ENCODE measurements at regions not wholly inside any gene's neighbourhood (a gene's known extent, or its start where the extent isn't known, plus 50 kb on each side); places are given as distances from the start of the nearest gene placed in this dataset.
A peak's percentile ranks its signal among the peaks of the same experiment; 100 is the strongest.
"Not testable (repeated sequence)": the region's sequence is repeated elsewhere in the genome, so short reads cannot be mapped to it uniquely, and the experiment has no call there.

DNA sequence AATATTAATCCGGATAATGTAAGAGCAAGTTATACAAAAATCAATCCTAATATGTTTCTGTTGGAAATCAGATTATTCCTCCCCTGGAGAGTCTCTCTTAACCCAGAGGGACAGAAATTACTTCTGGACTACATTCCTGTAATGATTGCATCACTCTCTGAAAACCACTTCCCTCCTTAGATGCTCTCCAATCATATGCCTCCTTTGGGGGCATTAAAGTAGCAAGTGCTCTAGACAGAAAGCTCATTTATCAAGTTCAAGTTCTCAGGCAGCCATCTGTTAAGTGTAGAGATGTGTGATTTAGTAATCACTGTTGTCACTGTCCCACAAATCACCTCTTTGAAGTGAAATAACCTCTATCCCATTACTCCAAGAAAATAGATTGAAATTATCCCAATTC, 247.1 kb downstream of the SLCO4C1 start:
- DNase-seq (ENCODE audit: low spot score) = no peak

DNA sequence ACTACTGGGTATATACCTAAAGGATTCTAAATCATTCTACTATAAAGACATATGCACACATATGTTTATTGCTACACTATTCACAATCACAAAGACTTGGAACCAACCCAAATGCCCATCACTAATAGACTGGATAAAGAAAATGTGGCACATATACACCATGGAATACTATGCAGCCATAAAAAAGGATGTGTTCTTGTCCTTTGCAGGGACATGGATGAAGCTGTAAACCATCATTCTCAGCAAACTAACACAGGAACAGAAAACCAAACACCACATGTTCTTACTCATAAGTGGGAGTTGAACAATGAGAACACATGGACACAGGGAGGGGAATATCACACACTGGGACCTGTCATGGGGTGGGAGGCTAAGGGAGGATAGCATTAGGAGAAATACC, 249.0 kb downstream of the SLCO4C1 start:
- not testable (repeated sequence) for DNase-seq (ENCODE audit: low spot score)

DNA sequence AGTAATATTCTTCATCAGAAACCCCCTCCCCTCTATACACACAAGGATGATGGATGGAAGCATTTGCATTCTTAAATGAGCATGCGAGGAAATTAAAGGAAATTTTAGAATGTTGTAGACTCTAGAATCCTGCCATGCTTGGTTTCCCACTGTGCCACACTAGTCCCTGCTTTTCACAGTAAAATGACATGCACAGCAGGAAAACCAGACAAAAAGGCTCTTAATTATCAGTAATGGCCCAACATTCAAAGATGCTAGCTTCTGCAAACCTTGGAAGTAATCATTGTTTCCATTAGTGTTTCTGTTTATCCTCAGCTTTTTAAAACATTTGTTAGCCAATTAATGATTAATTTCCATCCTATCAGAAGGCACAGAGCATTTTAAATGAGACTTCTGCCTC, 255.8 kb downstream of the SLCO4C1 start:
- no peak for DNase-seq (ENCODE audit: low spot score)

DNA sequence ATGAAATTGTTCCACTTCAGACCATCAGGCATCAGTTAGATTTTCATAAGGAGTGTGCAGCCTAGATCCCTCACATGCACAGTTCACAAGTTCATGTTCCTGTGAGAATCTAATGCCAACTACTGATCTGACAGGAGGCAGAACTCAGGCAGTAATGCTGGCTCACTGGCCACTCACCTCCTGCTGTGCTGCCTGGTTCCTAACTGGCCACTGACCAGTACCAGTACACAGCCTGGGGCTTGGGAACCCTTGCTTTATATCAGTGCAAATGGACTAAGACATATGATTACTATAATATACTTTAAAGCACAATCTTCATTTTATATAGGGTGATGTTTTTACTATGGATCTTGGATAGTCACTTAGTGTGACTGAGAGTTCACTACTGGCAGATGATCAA, 259.2 kb downstream of the SLCO4C1 start:
- DNase-seq (ENCODE audit: low spot score) = no peak

DNA sequence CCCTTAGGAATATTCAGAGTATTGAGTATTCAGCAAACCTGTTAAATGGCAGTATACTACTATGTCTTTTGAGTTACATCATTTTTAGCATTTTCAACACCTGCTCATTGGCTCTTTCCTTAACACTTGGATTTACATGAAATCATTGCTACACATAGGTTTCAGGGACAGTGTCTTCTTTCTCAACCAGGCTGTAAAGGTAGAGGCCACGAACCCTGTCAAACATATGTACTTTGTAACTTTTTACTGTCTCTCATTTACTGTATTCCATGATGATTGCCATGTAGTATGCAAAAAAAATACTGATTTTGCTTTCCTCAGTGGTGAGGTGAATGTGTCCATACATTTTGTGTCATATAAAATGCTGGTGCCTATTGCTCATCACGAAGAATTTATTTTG, 264.4 kb downstream of the SLCO4C1 start:
- no peak for DNase-seq (ENCODE audit: low spot score)

DNA sequence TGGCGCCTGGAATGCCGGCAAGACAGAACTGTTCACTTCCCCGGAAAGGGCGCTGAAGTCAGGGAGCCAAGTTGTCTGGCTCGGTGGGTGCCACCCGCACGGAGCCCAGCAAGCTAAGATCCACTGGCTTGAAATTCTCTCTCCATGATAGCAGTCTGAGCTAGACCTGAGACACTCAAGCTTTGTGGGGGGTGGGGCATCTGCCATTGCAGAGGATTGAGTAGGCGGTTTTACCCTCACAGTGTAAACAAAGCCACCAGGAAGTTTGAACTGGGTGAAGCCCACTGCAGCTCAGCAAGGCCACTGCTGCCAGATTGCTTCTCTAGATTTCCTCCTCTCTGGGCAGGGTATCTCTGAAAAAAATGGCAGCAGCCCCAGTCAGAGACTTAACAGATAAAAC, 277.4 kb downstream of the SLCO4C1 start:
- no peak for DNase-seq (ENCODE audit: low spot score)

DNA sequence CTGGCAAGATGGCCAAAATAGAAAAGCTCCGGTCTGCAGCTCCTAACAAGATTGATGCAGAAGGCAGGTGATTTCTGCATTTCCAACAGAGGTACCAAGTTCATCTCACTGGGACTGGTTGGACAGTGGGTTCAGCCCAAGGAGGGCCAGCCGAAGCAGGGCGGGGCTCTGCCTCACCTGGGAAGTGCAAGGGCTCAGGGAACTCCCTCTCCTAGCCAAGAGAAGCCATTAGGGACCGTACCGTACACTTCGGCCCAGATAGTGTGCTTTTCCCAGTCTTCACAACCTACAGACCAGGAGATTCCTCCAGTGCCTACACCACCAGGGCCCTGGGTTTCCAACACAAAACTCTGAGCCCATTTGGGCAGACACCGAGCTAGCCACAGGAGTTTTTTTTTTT, 277.8 kb downstream of the SLCO4C1 start:
- DNase-seq (ENCODE audit: low spot score) = no peak

DNA sequence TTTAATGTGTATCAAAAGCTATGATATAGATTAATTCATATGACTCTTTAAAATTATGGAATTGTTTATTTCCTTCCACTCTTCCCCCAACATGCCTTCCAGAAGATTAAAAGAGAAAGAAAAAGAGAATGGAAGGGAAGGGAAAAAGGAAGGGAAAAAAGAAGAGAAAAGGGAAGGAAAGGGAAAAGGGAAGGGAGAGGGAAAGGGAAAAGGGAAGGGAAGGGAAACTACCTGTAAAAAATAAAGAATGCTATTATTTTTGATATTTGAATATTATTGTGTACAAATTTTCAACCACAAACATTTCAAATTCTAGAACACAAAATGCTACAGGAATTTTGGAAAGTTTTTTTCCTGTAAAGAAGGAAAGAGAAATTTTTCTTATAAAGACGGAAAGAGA, 281.7 kb downstream of the SLCO4C1 start:
- no peak for DNase-seq (ENCODE audit: low spot score)

DNA sequence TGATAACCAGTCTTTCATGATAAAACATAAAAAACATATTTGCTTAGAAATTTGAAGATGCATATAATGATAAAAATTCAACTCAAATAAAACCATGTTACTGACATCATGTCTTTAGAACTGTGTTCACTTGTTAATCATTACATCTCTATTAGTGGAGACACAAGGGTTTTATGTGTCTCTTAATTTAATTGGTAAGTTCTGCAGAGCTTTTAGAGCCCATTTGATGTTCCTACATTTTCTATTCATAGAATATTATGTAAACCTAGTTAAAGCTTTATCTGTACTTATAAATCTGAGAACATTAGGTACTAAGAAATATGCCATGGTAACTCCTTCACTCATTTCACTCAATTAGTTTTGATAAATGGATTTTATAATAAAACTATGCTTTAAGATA, 285.4 kb downstream of the SLCO4C1 start:
- DNase-seq (ENCODE audit: low spot score) = no peak

DNA sequence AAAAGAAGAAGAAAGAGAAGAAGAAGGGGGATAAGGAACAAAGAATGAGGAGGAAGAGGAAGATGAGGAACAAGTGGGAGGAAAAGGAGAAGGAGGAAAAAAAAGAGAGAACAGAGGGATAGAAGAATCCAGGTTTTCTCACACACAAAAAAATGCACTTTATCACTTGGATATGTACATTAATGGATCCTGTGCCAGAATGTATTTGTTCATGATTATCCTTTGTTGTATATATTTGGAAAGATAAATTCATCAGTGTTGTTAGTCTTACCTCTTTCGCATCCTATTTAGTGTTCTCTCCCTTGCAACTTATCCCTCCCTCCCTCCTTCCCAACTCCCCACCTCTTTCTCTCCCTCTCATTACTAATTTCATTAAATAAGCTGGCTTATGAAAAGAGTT, 298.8 kb downstream of the SLCO4C1 start:
- DNase-seq (ENCODE audit: low spot score) = no peak

DNA sequence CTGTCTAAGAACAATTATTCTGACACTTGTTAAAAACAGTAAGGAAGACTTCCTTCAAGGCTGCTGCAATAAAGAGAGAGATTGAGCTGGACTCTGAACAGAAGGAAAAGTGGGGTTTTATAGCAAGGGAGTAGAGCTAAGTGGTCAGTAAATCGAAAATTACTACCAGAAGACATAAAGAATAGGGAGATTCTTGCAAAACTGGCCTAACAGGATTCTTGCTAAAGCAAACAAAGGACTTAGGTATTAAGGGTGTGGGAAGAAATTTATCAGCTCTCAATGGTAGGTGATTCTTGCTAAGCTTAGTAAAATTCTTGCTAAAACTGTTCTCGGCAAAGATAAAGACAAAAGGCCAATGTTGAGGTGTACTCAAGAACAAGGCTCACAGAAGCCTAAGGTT, 300.5 kb downstream of the SLCO4C1 start:
- peak; percentile 20 for DNase-seq (ENCODE audit: low spot score)

DNA sequence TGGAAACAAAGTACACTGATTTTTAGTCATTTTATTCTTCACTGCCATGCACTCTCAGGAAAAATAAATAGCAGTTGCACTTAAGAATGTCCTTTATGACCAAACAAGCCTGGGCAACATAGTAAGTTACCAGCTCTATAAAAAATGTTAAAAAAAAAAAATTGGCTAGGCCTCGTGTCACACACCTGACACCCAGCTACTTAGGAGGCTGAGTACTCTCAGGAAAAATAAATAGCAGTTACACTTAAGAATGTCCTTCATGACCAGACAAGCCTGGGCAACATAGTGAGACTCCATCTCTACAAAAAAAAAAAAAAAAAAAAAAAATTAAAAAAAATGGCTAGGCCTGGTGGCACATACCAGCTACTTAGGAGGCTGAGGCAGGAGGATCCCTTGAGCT, 304.6 kb downstream of the SLCO4C1 start:
- no peak for DNase-seq (ENCODE audit: low spot score)

DNA sequence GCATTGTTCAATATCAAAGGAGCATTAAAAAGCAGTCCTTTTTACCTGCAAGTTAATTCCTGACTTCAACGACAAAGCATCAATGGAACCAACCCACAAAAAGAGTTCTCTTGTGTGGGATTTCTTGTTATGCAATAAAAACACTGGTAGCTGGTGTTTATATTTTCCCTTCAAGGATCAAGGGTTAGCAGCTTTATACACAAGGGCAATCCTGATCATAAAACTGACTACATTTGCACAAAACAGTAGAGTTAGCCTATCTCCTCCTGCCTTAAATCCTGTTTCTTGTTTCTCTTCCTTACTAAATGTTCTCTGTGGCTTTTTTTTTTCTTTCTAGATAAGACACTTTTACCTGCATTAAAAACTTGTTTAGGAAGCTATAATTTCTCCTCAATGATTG, 306.4 kb downstream of the SLCO4C1 start:
- DNase-seq (ENCODE audit: low spot score) = no peak

DNA sequence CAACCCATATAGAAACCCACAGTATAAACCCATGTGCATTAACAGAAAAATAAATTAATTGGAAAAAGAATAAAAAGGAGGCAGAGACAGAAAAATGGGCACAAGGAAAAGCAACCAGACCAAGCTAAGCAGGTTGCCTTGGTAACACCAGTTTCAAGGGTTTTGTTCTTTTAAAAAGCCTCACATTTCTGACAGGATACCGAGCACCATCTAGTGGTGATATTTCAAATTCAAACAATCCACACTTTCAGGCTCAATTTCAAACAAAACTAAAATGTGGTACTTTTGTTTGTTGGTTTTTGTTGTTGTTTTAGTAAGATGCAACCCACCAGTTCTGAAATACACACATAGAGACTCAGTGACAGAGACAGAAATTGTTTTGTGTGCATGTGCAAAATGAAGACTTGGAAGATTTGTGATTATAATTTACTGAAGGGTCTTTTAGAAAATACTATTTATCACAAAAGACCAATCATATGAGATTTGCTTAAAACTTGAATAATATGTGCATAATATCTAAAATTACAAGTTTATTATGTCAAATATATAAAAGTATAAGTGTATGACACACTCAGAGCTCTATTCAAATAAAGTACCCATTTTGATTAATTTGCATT, 318.2 kb downstream of the SLCO4C1 start:
- peak; percentile 71 for DNase-seq (ENCODE audit: low spot score)

DNA sequence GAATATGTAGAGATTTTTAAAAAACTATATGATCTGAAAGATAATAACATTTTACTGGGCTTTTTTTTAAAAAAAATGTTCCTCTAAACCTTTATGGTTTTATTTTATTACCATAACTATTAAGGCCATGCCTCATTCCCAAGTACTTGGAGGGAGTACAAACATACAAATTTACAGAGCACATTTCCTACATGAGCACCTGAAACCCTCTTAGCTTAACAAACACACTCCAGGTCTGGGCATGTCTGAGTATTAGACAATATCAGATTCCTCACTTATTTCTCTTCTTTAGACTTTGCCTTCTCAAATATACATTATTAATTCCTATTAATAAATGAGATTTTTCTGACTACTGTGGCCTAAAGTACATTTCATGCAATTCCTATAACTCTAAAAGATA, 319.2 kb downstream of the SLCO4C1 start:
- no peak for DNase-seq (ENCODE audit: low spot score)

DNA sequence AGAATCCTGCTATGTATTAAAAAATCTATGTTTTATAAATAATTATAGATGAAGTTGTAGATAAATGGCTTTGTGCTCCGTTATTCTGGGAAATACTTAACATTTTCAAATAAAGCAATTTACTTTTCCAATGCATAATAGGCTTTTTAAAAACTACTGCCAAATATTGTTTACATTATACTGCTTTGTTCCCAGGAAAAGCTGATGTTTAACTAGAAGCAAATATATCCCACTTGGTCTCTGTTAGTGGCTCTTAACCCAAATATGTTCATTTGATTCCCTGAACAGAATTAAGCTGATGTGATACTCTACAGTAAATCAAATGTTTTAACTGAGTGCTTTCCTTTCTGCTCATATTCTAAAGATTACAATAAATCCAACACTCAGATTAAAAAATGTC, 326.3 kb downstream of the SLCO4C1 start:
- DNase-seq (ENCODE audit: low spot score) = no peak

DNA sequence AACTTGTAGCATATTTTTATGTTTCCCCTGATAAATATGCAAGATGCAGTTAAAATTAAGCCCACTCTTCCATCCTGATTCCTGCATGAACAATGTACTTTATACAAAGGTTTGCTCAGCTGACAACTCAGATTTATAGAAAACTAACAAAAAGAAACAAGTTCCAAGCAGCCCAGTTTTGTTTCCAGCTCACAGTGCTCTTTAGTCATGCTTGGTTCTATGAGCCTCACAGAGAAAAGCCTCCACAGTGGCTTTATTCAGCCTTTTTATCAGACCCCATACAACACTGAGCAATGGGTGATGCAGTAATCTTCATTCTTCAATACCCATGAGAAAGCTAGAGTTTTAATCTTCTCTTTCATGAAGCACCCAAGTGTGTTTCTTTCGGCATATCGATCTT, 329.6 kb downstream of the SLCO4C1 start:
- DNase-seq (ENCODE audit: low spot score) = no peak

DNA sequence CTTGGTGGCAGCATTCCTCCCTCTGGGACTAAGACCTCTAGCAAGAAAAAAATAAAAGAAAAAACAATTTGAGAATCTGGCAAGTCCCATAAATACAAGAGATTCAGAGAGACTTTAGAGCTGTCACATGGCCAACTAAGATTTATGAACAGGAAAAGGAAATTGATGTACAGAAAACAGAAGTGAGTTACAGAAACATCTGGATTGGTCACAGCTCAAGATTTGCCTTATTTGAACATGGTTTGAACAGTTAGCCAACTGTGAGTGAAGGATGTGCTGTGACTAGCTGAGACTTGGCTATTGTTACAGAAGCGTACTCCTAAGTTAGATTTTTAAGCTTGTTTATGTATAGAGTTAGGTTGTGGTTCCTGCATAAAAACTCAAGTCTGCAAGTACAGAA, 340.2 kb downstream of the SLCO4C1 start:
- DNase-seq (ENCODE audit: low spot score) = no peak

DNA sequence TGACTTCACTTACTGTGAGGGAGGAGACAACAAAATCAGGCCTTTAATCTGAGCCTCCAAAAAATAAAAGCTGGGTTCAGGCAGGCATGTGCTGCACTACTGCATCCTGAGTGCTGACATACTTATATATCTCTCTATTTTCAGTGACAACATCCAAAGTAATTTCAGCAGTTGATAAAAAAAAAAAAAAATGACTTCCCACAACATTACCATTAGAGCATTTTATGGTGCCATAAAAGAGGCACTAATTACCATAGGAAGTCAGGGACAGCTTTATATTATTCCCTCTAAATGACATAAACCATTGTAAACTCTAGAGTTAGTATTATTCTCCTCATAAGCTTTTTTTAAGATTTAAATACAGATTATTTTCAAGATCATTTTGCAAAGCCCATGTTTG, 346.1 kb downstream of the SLCO4C1 start:
- DNase-seq (ENCODE audit: low spot score) = no peak

DNA sequence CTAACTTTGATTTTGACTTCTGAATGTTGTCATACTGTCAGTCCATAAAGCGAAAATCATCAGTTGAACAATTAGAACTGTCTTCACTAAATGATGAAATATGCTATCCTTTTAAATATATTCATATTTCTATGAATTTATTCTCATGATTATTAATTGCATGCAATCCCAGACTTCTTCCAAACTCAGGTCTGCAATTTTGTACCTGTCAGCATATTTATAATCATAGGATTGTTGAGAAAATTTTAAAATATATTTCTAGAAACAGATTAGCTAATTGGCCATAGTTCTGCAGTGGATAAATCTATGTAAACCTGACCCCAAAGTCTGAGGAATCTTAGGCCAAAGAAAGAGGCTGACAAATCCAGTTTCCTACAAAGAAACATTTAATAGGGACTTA, 347.5 kb downstream of the SLCO4C1 start:
- no peak for DNase-seq (ENCODE audit: low spot score)

DNA sequence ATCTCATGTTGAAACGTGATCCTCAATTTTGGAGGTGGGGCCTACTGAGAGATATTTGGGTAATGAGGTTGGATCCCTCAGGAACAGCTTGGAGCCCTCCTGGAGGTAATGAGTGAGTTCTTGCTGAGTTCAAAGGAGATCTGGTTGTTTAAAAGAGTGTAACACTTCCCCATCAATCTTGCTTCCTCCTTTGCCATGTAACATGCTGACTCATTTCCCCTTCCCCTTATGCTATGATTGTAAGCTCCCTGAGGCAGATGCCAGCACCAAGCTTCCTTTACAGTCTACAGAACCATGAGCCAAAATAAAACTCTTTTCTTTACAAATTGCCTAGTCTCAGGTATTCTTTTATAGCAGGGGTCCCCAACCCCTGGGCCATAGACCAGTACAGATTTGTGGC, 352.3 kb downstream of the SLCO4C1 start:
- no peak for DNase-seq (ENCODE audit: low spot score)

DNA sequence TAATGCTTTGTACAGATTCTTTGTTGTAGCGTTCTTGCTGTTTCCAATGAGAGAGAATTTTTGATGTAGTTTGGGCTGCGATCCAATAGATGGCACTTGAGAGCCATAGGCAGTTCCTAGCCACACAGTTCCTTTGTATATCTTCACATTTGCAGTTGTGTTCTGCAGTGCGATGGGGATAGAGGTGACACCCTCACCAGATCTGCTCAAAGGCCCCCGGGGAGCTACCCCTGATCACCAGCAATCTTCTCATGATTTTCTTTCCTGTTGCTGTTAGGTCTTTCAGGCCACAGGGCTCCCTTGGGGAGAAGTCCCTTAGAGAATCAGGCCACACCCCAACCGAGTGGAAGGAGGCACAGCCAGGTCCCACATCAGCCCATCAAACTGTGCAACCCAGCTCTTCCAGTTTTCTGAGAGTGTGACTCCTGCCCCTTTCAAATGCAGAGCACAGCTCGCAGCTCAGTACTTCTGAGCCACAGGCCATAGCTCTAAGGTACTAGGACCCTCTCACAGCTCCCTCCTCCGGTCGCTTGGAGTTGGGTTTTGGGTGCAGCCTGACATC, 353.7 kb downstream of the SLCO4C1 start:
- peak; percentile 53 for DNase-seq (ENCODE audit: low spot score)

DNA sequence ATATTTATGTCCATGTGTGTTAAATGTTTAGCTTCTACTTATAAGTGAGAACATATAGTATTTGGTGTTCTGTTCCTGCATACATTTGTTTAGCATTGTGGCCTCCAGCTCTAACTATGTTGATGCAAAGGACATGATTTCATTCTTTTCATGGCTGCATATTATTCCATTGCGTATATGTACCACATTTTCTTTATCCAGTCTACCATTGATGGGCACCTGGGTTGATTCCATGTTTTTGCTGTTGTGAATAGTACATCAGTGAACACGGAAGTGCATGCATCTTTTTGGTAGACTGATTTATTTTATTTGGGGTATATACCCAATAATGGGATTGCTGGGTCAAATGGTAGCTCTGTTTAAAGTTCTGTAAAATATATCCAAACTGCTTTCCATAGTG, 359.0 kb downstream of the SLCO4C1 start:
- no peak for DNase-seq (ENCODE audit: low spot score)

DNA sequence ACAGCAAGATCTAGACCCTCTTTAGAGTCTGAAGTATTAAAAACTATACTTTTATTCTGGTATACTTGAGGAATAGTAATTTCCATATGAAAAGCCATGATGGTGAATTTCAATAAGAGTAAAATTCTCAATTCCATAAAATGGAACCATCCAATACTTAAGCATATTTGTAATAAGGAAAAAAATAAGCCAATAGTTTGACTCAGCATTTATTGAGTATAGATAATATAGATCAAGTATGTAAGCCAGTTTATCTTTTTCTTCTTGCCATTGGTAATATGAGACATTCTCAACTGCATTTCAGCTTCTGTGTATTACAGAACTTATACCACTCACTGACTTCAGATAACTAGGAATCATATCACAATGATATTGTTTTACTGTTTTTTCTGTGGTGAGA, 361.0 kb downstream of the SLCO4C1 start:
- DNase-seq (ENCODE audit: low spot score) = no peak

DNA sequence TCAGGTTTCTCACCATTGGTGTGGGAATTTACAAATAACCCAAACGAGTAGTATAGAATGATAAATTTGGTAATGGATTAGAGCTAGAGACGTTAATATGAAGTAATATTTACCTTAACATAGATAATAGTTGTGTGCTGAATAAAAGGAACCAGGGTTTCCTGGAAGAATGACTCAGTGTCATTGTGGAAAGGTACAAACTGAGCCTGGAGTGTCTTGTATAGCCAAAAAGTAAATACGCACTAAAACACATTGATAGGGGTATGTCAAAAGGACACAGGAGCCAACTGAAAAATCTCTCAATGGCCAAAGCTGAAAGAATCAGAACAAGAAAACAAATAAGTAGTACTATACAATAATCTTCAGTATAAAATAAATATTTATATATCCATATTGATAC, 363.5 kb downstream of the SLCO4C1 start:
- DNase-seq (ENCODE audit: low spot score) = no peak

Data from iPS-NIHi11 (cell line).